OCI-LY7 (cell line): ENCODE measurements at regions not wholly inside any gene's neighbourhood (a gene's known extent, or its start where the extent isn't known, plus 50 kb on each side); places are given as distances from the start of the nearest gene placed in this dataset.

Experiments
- EZH2phosphoT487 ChIP-seq: fragments of 200-600 bp; sonication (generic); IDR thresholded peaks from 2 replicates; pipeline ENCODE4 v1.6.1; 2018; ENCODE audit warnings: low read depth, borderline replicate concordance, mild to moderate bottlenecking, mixed run types, antibody characterized with exemption, low read length, moderate library complexity, mixed read lengths
- TF ChIP-seq, protein P1 (sequence below): fragments of 200-600 bp; sonication (generic); conservative IDR thresholded peaks from 2 replicates; pipeline ENCODE4 v1.5.1; 2014; ENCODE audit warnings: mild to moderate bottlenecking, antibody characterized with exemption, low read length, moderate library complexity, mixed read lengths

- TF ChIP-seq, protein P1, sequence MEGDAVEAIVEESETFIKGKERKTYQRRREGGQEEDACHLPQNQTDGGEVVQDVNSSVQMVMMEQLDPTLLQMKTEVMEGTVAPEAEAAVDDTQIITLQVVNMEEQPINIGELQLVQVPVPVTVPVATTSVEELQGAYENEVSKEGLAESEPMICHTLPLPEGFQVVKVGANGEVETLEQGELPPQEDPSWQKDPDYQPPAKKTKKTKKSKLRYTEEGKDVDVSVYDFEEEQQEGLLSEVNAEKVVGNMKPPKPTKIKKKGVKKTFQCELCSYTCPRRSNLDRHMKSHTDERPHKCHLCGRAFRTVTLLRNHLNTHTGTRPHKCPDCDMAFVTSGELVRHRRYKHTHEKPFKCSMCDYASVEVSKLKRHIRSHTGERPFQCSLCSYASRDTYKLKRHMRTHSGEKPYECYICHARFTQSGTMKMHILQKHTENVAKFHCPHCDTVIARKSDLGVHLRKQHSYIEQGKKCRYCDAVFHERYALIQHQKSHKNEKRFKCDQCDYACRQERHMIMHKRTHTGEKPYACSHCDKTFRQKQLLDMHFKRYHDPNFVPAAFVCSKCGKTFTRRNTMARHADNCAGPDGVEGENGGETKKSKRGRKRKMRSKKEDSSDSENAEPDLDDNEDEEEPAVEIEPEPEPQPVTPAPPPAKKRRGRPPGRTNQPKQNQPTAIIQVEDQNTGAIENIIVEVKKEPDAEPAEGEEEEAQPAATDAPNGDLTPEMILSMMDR = no peak
- TF ChIP-seq EZH2phosphoT487 = no peak
Measured at GRCh38 chr4:140260227-140260626, 106.2 kb upstream of the MAML3 start.
